HG03565 (cell line): ENCODE measurements at regions not wholly inside any gene's neighbourhood (a gene's known extent, or its start where the extent isn't known, plus 50 kb on each side); places are given as distances from the start of the nearest gene placed in this dataset.

Source experiments
- ATAC-seq: cut with Tn5 transposase; IDR thresholded peaks from one replicate; pipeline ENCODE4 v1.9.1; 2021; ENCODE audit warnings: mild to moderate bottlenecking, moderate library complexity; ENCODE audit not compliant: unreplicated experiment

DNA sequence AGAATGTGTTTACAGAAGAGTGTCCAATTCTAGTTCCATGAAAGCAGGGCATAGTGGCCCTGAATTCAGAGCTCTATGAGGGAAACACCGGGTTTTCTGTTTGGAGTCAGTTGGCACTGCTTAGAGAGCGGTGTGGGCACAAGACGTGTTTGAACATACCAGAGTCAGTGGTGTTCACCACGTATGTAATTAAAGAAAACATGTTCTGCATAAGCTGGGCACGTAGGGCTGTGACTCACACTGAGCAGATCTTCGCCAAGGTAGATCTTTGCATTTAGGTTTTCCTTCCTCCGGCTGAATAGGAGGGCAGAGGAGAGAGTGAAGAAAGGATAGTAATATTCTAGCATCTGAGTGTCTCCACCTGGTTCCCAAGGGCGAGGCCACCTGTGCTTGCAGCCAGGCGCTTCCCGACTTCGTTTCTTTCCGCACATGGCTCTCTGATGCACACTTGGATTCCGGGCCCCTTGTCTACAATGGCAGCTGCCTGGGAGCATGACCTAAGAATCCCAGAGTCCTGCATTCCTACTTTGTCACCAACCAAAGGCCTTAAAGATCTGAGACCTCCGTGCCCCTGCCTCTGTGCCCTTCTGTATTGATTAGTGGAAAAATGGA, 136.2 kb downstream of the ERMARD start:
- no peak for ATAC-seq

DNA sequence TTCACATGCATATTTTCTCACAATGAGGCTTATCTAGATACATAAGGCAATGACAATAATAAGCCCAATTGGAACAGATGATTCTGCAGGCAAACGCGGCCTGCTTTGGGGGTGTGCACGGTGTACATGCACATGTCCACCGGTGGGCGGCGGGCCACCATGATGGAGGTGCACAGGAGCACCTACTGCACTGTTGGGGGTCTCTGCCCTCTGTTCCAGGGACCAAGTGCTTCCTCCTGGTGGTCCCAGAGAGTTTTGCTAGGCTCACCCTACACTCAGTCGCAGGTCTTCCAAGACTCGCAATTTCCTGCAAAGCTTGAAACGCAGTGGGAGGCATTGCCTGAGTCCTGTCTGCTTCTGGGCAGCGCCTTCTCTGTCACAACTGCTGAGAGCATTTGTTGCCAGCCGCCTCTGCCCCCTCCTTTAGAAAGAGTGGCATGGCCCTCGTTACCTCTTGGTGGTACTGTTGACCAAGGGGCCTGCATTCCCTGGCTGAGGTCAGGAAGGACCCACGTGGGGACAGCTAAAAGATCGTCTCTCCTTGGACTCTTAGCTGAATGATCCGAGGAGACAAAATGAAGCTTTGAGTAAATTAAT, 135.3 kb downstream of the ERMARD start:
- no peak for ATAC-seq

DNA sequence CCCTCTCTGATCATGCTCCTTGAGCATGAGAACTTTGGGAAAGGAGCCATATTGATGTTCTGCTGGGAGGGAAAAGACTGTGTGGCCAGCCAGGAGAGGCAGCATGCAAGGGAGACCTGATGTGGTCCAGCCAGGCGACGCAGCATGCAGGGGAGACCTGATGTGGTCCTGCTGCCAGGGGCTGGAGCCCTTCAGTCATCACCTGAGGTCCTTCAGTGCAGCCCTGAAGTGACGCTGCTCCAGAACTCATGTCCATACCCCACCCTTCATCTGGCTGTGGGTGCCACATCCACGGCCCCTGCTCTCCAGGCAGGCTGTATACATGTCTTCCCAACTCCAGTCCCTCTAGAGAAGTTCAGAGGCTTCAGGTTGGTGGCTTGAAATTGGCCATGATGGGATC, 134.4 kb downstream of the ERMARD start:
- ATAC-seq = no peak

DNA sequence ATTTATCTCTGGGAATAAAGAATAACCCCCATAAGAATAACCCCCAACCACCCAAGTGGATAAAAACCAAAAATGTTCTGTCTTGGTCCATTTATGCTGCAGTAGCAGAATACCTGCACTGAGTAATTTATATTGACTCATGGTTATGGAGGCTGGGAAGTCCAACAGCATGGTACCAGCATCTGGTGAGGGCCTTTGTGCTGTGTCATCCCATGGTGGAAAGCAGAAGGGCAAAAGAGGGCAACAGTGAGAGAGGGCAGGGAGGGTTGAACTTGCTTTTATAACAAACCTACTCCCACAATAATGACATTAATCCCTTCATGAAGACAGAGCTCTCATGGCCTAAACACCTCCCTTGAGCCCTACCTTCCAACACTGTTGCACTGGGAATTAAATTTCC, 133.7 kb downstream of the ERMARD start:
- no peak for ATAC-seq

DNA sequence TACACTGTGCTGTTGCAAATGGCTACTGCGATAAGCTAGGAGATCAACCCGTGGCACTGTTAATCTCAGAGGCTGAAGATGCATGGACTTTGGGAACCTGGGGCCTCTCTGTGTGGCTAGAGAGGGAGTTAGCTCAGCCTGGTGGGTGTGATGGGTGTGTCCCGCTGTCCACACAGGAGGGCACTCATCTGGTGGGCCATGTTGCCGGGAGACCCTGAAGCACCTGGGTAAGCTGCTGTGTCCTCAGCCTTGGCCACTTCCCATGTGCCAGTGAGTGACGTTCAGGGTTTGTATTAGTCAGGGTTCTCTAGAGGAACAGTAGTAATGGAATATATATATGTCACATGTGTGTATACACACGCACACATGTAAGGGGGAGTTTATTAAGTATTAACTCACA, 132.7 kb downstream of the ERMARD start:
- no peak for ATAC-seq

DNA sequence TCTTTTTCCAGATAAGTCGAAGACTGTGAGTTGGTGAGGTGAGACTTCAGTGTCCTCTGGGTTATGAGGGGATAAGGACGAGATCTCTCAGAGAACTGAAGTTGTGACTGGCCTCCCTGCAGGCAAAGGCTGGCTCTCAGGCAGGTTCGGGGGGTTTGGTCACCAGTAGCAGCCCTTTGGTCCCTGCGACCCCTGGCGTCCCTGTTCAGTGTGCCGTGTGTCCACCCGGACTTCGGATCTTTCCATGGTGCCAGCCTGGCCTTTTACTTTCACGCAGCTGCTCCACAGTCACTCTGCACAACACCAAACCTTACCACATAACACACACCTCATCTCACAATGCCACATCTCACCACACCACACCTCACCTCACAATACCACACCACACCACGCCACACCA, 131.9 kb downstream of the ERMARD start:
- no peak for ATAC-seq

DNA sequence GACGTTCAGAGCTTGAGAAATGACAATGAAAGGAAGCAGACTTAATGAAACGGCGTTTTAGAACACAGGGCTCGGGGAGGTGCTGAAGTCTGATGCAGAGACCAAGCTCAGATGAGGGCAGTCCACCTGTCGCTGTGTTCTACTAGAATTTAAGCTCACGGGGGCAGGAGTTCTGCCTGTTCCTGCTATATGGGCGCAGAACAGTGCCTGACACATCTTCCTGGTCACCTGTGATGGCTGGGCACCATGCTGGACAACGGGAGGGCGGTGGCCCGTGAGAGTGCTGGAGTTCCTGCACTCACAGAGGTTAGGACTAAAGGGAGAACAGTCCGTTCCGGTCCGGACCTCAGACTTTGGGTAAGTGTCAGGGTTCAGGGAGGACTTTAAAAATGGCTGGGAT, 130.6 kb downstream of the ERMARD start:
- ATAC-seq = no peak

DNA sequence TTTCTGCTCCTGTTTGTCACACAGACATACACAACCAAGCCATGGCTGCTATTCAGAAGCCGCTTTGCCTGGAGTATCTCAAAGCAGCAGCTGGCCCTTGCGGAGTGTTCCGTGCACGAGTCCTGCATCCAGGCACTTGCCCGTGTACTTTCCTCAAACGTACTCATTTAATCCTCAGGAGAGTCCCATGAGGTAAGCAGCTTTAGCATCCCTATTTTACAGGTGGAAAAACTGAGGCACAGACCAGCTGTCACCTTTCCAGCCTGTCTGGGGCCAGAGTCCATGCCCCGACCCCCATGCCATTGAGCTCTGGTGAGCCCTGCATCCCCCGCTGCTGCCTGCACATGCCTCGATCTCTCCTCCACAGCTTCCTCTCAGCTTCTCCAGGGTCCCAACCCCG, 130.0 kb downstream of the ERMARD start:
- no peak for ATAC-seq

DNA sequence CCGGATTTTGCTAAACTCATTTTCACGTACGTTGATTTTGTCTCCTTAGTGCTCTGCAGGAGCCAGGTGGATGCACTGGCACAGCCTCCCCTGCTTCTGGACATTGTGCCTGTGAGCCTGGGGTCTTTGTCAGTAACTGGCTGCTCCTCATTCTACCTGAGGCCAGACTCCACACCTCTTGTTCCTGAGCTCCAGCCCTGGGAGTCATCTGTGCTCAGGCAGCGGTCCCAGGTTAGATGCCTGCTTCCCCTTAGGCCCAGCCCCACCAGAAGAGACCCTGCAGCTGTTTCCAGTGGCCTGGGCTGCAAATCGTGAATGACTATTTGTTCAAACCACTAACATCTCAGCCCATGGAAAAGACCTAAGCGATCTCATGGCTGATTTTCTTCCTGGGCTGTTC, 129.1 kb downstream of the ERMARD start:
- ATAC-seq = no peak

DNA sequence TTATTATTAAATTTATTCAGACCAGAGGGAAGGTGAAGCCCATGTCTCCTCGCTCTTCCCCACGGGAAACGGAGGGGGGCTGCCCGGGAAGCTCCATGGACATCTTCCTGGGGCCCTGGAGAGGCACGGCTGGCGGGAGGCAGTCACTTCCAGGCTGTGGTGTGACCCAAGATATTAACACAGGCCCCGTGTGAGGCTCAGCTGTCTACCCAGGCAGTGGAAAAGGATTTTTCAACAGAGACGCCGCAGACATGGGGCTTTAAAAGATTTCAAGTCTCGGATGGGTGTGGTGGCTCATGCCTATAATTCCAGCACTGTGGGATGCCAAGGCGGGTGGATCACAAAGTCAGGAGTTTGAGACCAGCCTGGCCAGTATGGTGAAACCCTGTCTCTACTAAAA, 117.9 kb downstream of the ERMARD start:
- no peak for ATAC-seq

DNA sequence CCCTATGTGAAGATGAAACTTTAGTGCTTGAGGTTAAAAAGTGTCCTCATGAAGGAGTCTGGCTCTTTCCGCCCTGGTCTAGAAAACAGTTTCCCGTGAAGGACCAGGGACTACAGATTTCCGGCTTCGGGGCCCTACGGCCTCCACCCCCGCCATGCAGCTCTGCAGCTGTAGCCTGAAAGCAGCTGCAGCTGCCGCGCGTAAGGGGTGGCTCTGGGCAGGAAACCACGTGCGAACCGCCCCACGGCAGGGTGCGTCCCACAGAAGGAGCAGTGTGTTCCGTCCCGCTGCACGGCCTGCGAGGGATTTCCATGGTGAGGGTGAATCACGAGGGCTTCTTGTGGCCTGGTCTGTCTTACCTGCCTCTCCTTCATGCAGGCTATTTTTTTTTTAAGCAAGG, 117.0 kb downstream of the ERMARD start:
- no peak for ATAC-seq

DNA sequence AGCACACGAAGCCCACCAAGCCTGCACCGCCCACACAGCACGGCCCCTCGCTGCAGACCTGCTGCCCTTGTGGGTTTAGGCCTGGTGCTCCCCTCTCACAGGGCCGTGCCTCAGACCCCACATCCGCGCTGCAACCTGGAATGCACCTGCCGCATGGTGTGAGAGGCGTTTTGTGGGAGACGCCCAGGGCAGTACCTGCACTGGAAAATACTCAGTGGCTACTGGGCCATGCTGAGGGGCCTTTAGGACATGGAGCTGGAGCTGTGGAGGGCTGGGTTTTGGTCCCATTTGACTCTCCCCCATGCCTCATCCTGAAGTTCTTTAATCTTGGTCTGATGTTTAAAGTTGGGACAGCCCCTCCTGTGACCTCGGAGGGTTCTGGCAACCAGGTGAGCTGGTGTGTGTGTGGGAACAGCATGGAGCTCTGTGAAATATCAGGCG, 116.3 kb downstream of the ERMARD start:
- ATAC-seq = no peak

DNA sequence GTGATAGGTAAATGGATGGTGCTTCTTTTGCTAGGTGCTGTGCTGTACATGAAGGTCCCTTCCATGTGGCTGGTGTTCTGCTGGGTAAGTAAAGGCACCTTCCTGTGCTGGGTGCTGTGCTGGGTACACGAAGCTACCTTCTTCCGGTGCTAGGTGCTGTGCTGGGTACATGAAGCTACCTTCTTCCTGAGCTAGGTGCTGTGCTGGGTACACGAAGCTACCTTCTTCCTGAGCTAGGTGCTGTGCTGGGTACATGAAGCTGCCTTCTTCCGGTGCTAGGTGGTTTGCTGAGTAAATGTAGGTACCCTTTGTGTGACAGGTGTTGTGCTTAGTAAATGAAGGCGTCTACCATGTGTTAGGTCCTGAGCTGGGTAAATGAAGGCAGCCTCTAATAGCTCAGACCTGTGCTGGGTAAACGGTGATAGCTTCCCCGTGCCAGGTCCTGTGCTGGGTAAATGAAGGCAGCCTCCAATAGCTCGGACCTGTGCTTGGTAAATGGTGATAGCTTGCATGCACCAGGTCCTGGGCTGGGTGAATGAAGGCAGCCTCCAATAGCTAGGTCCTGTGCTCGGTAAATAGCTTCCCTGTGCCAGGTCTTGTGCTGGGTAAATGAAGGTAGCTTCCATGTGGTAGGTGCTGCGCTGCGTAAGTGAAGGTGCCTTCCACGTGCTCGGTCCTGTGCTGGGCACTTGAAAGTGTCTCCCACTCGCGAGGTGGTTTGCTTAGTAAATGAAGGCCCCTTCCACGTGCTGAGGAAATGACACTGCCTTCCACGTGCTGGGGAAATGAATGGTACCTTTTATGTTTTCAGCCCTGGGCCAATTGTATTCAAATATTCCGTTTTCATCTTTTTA, 115.5 kb downstream of the ERMARD start:
- ATAC-seq = no peak

DNA sequence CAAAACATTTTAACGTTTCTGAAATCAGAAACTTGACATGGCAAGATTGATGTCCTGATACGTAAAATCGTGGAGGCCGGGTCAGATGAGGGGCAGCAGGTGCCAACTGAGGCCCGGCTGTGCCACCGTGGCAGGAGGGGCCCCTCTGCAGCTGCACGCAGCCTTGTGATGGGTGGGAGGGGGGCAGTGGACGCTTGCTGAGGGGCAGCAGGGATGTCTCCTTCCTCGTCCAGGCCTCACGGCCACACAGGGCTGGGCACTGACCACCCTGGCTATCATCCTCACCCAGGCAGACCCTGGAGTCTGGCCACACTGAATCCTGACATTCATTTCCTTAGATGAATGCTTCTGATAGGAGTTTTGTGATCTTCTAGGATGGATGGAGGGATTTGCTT, 114.7 kb downstream of the ERMARD start:
- ATAC-seq = no peak

DNA sequence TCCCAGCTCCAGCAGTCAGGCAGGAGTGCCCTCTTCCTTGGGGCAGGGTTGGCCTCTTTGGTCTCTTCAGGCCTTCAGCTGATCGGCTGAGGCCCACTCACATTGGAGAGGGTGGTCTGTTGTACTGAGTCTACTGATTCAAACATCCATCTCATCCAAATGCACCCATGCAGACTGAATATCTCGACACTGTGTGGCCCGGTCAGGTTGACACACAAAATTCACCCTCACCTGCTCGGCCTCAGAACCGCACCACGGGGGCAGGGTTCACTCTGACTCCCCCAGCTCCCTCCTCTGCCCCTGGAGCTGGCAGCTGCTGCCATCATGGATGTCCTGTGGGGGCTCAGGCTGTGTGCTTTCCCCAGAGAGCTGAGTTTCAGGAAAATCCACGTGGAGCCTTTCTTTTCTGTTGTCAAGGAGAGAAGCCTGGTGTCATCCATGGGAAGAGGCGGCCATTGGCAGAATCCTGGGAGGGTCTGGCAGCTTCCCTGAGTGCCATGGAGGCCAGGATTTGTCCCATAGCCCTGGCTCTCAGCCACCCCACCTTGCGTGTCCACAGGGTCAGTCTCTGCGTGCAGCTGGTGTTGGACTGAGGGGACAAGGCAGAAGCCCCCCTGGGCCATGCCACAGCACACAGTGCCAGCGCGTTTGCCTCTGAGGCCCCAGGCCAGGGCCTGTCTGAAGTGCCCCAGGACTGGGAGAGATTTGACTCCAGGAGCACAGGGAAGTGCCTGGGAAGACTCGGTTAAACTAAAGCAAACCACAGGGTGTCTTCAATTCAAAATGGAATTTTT, 114.1 kb downstream of the ERMARD start:
- ATAC-seq = no peak

DNA sequence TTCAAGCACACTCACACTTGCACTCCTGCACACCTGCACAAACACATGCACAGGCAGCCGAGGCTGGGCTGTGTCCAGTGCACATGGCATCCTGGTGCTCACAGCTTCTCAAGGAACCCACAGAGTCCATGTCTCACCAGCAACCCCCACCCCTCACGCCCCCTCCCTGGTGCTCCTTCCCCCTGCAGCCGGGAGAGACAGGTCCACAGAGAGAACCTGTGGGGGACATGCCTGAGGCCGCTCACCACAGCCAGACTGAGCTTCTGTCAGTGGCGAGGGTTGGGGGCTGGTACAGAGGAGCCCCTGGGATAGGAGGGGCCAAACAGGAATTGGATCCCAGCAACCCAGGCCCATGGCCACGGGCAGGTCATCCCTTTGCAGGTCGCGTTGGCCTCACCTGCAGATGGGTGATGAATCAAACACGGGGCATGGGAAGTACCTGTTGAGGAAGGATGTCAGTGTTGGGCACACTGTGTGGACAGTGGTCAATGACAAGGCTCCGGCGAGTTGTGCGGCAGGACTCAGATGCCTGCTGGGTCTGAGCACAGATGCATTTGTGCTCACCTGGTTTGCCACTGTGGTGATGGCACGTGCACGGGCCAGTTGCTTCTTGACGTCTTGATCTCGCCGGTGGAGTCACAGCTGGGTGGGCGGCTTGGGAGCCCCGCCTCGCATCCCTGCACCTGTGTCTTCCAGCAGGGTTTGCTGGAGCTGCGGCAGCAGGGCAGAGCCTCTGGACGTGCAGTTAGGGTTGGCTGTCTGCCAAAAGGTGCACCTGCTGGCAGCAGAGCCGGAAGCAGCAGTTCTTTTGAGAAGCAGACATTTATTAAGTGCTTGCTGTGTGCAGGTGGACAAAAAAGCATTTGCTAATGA, 113.0 kb downstream of the ERMARD start:
- ATAC-seq = no peak

DNA sequence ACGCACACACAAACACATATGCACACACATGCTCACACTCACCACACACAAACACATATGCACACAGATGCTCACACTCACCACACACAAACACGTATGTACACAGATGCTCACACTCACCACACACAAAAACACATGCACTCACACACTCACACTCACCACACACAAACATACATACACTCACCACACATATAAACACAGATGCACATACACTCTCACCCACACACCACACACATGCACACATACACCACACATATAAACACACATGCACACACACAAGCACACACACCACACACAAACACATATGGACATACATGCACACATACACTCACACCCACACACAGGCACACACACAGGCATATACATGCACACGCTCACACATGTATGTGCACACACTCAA, 112.3 kb downstream of the ERMARD start:
- ATAC-seq = no peak

DNA sequence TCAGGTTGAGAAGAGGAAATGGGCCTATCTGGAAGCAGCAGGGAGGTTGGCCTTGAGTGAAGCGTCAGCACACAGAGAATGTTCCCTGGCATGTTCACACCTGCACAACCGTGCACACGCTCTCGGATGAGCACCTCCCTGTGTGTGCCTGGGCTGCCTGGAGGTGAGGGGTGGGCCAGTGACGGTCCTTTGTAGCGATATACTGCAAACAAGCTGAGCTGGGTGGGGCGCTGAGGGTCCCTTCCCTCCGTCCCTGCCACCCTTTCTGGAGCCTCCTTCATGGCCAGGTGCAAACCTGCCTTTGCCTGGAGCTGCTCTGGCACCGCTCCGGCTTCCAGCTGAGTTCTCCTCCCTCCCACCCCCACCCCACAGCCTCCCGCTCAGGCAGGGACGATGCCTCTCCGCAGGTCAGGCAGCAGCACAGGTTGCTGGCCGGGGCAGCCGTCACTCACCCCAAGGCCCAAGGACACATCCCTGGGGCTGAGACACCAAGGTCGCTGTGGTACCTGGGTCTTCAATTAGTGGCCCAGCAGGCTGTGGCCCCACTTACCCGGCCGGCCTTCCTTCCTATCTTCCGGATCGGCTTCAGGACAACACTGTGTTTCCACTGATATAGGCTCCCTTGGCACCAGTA, 111.6 kb downstream of the ERMARD start:
- no peak for ATAC-seq

DNA sequence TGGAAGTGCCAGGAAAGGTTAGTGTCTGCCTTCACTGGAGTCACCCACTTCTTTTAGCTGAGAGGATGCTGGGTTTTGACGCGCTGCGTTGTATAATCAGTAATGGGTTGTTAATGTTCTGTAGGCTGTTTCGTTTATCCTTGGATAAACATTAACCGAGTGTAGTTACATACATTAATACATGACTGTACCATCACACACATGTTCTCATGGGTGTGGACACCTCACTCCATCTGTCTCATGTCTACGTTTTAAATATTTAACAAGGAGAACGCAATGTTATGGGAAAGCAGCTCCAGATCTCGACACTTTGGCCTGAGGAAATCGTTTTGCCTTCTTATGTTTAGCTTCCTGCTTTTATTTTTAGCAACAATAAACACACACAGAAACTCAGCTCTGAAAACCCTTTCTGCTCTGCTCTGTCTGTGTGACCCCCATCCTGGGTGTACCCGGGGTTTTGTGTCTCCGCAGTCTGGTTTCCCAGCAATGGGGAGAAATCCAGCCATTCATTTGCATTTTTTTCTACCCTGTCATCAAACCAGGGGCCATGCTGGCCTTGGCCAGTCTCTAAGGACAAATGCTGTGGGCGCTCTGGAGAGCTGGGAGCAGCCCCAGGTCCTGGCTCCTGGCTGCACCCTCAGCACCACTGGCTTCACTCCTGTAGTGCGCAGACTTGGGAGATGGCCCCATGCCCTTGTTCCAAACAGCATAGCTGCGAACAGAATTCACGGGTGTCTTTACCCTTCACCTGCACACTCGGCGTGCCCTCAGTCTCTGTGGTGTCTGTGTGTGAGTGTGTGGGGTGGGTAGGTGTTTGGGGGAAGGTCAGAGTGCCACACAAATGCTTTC, 110.8 kb downstream of the ERMARD start:
- no peak for ATAC-seq
